RCC 7860 (cell line): ENCODE measurements at regions not wholly inside any gene's neighbourhood (a gene's known extent, or its start where the extent isn't known, plus 50 kb on each side); places are given as distances from the start of the nearest gene placed in this dataset.

Experiments
- DNase-seq: peaks from one replicate; pipeline ENCODE4 v3.0.0-alpha.2; 2015; ENCODE audit warnings: low spot score
- FAIRE-seq: peaks from 2 replicates; lab custom pipeline; 2012; peaks lifted over from hg19 to GRCh38; lab: Jason Lieb, UNC

- DNase-seq (no peak), FAIRE-seq (no peak)
These were observed 60.5 kb upstream of the ARRDC4 start for GRCh38 chr15:97899981-97900380.

GRCh38 chr15:97902140-97902780, 58.2 kb upstream of the ARRDC4 start:
- FAIRE-seq (no peak), DNase-seq (no peak)

GRCh38 chr15:97903560-97903959, 56.9 kb upstream of the ARRDC4 start:
- FAIRE-seq = no peak
- DNase-seq = no peak

GRCh38 chr15:97903971-97904572, 56.4 kb upstream of the ARRDC4 start:
- FAIRE-seq (no peak), DNase-seq (peak; percentile 9)

GRCh38 chr15:97909291-97909891, 51.1 kb upstream of the ARRDC4 start:
- peak; percentile 22 for DNase-seq
- no peak for FAIRE-seq
